ENCODE measurements at regions not wholly inside any gene's neighbourhood (a gene's known extent, or its start where the extent isn't known, plus 50 kb on each side); places are given as distances from the start of the nearest gene placed in this dataset.

GRCh38 chr2:221064058-221064854 lies 507.8 kb downstream of the EPHA4 start:
- Histone ChIP-seq H3K9me3 (ENCODE audit: control insufficient read depth, insufficient read depth, low read length) (no peaks in the 10 kb centered on the region), H3K36me3 (ENCODE audit: insufficient read depth, low read length) (no peaks in the 10 kb centered on the region), H3K4me1 (ENCODE audit: insufficient read depth, low read length) (no peaks in the 10 kb centered on the region), H3K9ac (ENCODE audit: low read depth, low read length) (no peak overlapping the region)

DNA sequence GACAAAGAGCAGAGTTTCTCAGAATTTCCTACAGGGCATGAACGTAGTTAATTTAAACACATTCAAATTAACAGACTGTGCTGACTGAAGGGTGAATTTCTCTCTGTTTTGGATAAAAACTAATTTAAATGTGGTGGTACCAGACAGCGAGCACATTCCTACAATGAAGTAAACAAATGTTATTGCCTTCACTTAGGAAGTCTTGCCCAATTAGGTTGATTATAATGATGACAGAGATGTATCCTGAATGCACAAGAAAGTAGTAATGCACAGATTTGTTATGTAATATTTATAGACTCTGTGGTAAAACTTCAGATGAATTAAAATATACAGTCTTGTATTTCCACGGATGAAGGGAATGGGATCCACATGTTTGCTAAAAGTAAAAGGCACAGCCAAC lies 507.2 kb downstream of the EPHA4 start:
- H3K4me1 ChIP-seq (ENCODE audit: insufficient read depth, low read length), result no peaks in the 10 kb centered on the region
- H3K9me3 ChIP-seq (ENCODE audit: control insufficient read depth, insufficient read depth, low read length), result no peaks in the 10 kb centered on the region; the same call in 1 of the 2 replicates
- H3K36me3 ChIP-seq (ENCODE audit: insufficient read depth, low read length), result no peaks in the 10 kb centered on the region
- H3K9ac ChIP-seq (ENCODE audit: low read depth, low read length), result no peak overlapping the region

GRCh38 chr2:221068123-221068522 lies 504.0 kb downstream of the EPHA4 start:
- Histone ChIP-seq H3K9me3 (ENCODE audit: control insufficient read depth, insufficient read depth, low read length) (peaks cover 6% of the 10 kb centered on the region; the same call in 1 of the 2 replicates), H3K36me3 (ENCODE audit: insufficient read depth, low read length) (no peaks in the 10 kb centered on the region), H3K9ac (ENCODE audit: low read depth, low read length) (no peak overlapping the region), H3K4me1 (ENCODE audit: insufficient read depth, low read length) (no peaks in the 10 kb centered on the region)

GRCh38 chr2:221070106-221070505 lies 502.0 kb downstream of the EPHA4 start:
- Histone ChIP-seq H3K4me1 (ENCODE audit: insufficient read depth, low read length) (no peaks in the 10 kb centered on the region), H3K36me3 (ENCODE audit: insufficient read depth, low read length) (no peaks in the 10 kb centered on the region), H3K9ac (ENCODE audit: low read depth, low read length) (no peak overlapping the region), H3K9me3 (ENCODE audit: control insufficient read depth, insufficient read depth, low read length) (peaks cover 6% of the 10 kb centered on the region; the same call in 1 of the 2 replicates)

DNA sequence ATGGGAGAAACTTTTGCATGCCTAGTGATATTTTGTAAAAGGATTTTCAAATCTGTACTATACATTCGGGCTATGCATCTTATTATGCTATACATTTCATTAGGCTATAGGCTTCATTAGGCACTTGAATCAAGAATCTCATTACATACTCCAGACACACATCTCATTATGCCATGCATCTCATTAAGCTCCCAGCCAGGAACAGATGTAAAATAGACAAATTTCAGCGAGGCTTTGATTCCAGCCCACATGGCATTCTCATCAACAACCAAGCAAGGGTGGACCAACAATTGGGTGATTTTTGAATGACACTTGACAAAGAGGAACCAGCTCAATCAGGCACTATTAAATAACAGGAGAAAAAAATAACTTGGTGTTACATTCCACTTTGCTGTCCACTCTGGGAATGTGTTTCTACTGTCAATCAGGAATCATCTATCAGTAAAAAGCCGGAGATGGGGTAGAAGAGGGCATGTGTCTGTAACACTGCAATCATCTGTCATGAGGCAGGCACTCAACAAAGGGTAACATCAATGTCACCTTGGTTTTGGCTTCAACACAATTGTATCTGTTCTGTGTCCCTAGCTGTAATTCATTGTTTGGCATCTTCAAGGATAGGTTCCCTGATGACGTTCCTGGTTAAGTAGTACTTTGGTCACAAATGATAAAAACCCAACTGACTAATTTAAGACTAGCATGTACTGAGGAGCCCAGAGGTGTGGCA lies 498.6 kb downstream of the EPHA4 start:
- no peaks in the 10 kb centered on the region for H3K36me3 ChIP-seq (ENCODE audit: insufficient read depth, low read length)
- peaks cover 6% of the 10 kb centered on the region; the same call in 1 of the 2 replicates for H3K9me3 ChIP-seq (ENCODE audit: control insufficient read depth, insufficient read depth, low read length)
- no peaks in the 10 kb centered on the region for H3K4me1 ChIP-seq (ENCODE audit: insufficient read depth, low read length)
- H3K9ac ChIP-seq (ENCODE audit: low read depth, low read length), result no peak overlapping the region

- Histone ChIP-seq H3K36me3 (ENCODE audit: insufficient read depth, low read length) (no peaks in the 10 kb centered on the region), H3K4me1 (ENCODE audit: insufficient read depth, low read length) (no peaks in the 10 kb centered on the region), H3K9ac (ENCODE audit: low read depth, low read length) (no peak overlapping the region), H3K9me3 (ENCODE audit: control insufficient read depth, insufficient read depth, low read length) (peaks cover 6% of the 10 kb centered on the region; the same call in 1 of the 2 replicates)
These were observed 497.9 kb downstream of the EPHA4 start for GRCh38 chr2:221074238-221074637.

DNA sequence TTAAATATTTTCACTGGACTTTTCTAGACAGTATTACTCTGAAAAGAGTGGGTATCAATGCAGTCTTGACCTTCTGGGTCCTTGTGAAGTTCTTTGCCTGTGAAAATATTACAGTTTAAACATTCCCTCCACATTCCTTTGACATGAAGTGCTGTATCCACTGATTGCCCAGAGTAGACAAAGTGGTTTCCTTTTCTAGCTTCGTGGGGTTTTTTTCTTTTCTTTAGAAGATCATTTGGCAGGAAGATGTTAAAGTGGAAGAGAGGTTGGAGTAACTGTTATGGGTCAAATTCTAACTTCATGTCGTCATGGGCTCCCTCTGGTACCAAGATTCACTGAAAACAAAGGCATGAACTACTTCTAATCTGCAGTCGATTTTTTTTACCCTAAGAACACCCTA lies 496.9 kb downstream of the EPHA4 start:
- Histone ChIP-seq H3K9ac (ENCODE audit: low read depth, low read length) (no peak overlapping the region), H3K4me1 (ENCODE audit: insufficient read depth, low read length) (no peaks in the 10 kb centered on the region), H3K36me3 (ENCODE audit: insufficient read depth, low read length) (no peaks in the 10 kb centered on the region), H3K9me3 (ENCODE audit: control insufficient read depth, insufficient read depth, low read length) (0 out of 2 replicates have a peak, but pooled peaks cover 6% of the 10 kb centered on the region)

GRCh38 chr2:221077251-221077650 lies 494.9 kb downstream of the EPHA4 start:
- Histone ChIP-seq H3K9ac (ENCODE audit: low read depth, low read length) (no peak overlapping the region), H3K36me3 (ENCODE audit: insufficient read depth, low read length) (no peaks in the 10 kb centered on the region), H3K4me1 (ENCODE audit: insufficient read depth, low read length) (no peaks in the 10 kb centered on the region), H3K9me3 (ENCODE audit: control insufficient read depth, insufficient read depth, low read length) (no peaks in the 10 kb centered on the region)

- H3K36me3 ChIP-seq (ENCODE audit: insufficient read depth, low read length), result no peaks in the 10 kb centered on the region
- H3K4me1 ChIP-seq (ENCODE audit: insufficient read depth, low read length), result no peaks in the 10 kb centered on the region
- no peak overlapping the region for H3K9ac ChIP-seq (ENCODE audit: low read depth, low read length)
- H3K9me3 ChIP-seq (ENCODE audit: control insufficient read depth, insufficient read depth, low read length), result no peaks in the 10 kb centered on the region
These were observed 494.3 kb downstream of the EPHA4 start for GRCh38 chr2:221077799-221078198.

DNA sequence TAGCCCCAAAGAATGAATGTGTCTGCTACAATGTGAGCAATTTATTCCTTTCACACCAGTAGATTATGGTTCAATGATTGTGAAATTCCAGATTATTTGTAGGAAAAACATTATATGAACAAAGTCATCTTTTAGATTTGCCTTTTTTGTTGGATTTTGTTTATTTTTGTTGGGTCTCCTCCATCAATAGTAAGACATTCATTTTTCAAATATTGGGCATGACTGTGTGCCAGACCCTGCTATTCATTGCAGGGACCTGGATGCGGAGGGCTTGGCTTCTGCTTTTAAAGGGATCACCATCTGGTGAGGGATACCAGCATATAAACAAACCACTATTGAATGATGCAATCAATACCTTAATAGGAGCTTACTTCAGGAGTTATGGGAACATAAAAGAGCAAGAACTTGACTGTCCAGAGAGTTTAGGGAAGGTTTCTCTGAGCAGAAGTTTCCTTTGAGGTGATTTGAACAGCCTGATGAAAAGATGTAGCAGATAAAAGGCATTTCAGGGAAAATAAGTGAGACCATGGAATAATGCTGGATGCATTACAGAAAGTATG lies 486.7 kb downstream of the EPHA4 start:
- Histone ChIP-seq H3K9me3 (ENCODE audit: control insufficient read depth, insufficient read depth, low read length) (no peaks in the 10 kb centered on the region), H3K9ac (ENCODE audit: low read depth, low read length) (no peak overlapping the region), H3K36me3 (ENCODE audit: insufficient read depth, low read length) (no peaks in the 10 kb centered on the region), H3K4me1 (ENCODE audit: insufficient read depth, low read length) (no peaks in the 10 kb centered on the region)

DNA sequence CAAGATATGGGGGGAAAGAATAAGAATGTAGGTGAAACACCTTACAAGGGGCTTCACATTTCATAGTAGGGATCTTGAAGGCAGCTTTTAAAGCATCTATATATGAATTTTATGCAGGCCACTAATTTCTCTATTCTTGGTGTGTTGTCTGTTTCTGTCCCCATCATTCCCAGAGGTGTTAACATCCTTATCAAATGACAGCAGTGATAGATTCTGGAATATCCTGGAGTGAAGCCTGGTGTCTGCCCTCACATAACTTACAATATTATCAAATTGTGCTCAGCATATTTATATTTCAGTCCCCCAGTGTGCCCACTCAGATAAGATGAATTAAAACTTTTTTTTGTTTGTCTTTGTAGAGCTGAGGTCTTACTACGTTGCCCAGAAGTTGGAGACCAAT lies 486.2 kb downstream of the EPHA4 start:
- H3K4me1 ChIP-seq (ENCODE audit: insufficient read depth, low read length), result no peaks in the 10 kb centered on the region
- H3K9me3 ChIP-seq (ENCODE audit: control insufficient read depth, insufficient read depth, low read length), result no peaks in the 10 kb centered on the region
- no peaks in the 10 kb centered on the region for H3K36me3 ChIP-seq (ENCODE audit: insufficient read depth, low read length)
- no peak overlapping the region for H3K9ac ChIP-seq (ENCODE audit: low read depth, low read length)

- H3K36me3 ChIP-seq (ENCODE audit: insufficient read depth, low read length), result no peaks in the 10 kb centered on the region
- H3K4me1 ChIP-seq (ENCODE audit: insufficient read depth, low read length), result no peaks in the 10 kb centered on the region
- H3K9me3 ChIP-seq (ENCODE audit: control insufficient read depth, insufficient read depth, low read length), result no peaks in the 10 kb centered on the region
- H3K9ac ChIP-seq (ENCODE audit: low read depth, low read length), result no peak overlapping the region
These were observed 484.3 kb downstream of the EPHA4 start for GRCh38 chr2:221087779-221088178.

- Histone ChIP-seq H3K9me3 (ENCODE audit: control insufficient read depth, insufficient read depth, low read length) (no peaks in the 10 kb centered on the region), H3K9ac (ENCODE audit: low read depth, low read length) (no peak overlapping the region)
These were observed 483.6 kb downstream of the EPHA4 start for GRCh38 chr2:221088506-221088905.

GRCh38 chr2:221095356-221095755 lies 476.7 kb downstream of the EPHA4 start:
- no peak overlapping the region for H3K9ac ChIP-seq (ENCODE audit: low read depth, low read length)
- H3K9me3 ChIP-seq (ENCODE audit: control insufficient read depth, insufficient read depth, low read length), result no peaks in the 10 kb centered on the region
- H3K36me3 ChIP-seq (ENCODE audit: insufficient read depth, low read length), result no peaks in the 10 kb centered on the region
- H3K4me1 ChIP-seq (ENCODE audit: insufficient read depth, low read length), result no peaks in the 10 kb centered on the region; the same call in 1 of the 2 replicates

More at GRCh38 chr2:221088506-221088905, 483.6 kb downstream of the EPHA4 start:
- no peaks in the 10 kb centered on the region for H3K4me1 ChIP-seq (ENCODE audit: insufficient read depth, low read length)
- no peaks in the 10 kb centered on the region for H3K36me3 ChIP-seq (ENCODE audit: insufficient read depth, low read length)

All from ES-I3 (cell line).